ENCODE measurements at regions not wholly inside any gene's neighbourhood (a gene's known extent, or its start where the extent isn't known, plus 50 kb on each side); places are given as distances from the start of the nearest gene placed in this dataset.

- TF ChIP-seq POLR2A (IDR thresholded peaks at IDR 0.05; ENCODE audit: low read depth) (no peak), POLR2AphosphoS5 (IDR thresholded peaks at IDR 0.05) (no peak), CTCF (IDR thresholded peaks at IDR 0.05) (no peak)
Observed at GRCh38 chr12:34302131-34302885, 280.0 kb downstream of the ALG10 start.
